ENCODE measurements at regions not wholly inside any gene's neighbourhood (a gene's known extent, or its start where the extent isn't known, plus 50 kb on each side); places are given as distances from the start of the nearest gene placed in this dataset.

DNA sequence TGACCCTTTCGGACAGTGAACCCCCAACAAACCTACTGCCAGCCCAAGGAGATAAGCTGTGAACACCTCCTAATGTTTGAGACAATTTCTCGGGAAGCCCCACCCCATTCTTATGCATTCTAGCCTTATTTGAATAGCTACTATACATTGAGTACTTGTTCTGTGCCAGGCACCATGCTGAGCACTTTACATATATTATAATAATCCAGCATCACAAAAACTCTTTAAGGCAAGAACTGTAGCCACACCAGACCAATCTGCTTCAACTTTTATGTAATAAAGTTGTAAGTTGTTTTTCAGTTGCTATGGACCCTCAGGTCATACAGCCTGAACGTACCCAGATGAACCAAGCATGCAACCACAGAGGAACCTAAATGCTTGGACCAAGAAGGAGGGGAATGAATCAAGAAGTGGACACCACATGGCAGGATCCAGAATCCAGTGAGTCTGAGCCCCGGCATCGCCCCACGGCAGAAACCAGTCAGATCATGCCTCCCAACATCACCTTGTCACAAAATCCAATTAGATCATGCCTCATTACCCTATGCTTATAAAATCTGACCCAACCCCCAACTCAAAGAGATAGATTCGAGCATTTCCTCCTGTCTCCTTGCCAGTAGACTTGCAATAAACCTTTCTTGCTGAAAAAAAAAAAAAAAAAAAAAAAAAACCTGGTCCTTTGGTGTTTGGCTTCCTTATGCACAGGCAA is 225.0 kb downstream of the QDPR start:
- H3K4me3 ChIP-seq (ENCODE audit: low read depth, low read length) = no peak overlapping the region
- TF ChIP-seq, protein P1, sequence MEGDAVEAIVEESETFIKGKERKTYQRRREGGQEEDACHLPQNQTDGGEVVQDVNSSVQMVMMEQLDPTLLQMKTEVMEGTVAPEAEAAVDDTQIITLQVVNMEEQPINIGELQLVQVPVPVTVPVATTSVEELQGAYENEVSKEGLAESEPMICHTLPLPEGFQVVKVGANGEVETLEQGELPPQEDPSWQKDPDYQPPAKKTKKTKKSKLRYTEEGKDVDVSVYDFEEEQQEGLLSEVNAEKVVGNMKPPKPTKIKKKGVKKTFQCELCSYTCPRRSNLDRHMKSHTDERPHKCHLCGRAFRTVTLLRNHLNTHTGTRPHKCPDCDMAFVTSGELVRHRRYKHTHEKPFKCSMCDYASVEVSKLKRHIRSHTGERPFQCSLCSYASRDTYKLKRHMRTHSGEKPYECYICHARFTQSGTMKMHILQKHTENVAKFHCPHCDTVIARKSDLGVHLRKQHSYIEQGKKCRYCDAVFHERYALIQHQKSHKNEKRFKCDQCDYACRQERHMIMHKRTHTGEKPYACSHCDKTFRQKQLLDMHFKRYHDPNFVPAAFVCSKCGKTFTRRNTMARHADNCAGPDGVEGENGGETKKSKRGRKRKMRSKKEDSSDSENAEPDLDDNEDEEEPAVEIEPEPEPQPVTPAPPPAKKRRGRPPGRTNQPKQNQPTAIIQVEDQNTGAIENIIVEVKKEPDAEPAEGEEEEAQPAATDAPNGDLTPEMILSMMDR (IDR thresholded peaks at IDR 0.05; ENCODE audit: low read depth, low read length) = no peak

DNA sequence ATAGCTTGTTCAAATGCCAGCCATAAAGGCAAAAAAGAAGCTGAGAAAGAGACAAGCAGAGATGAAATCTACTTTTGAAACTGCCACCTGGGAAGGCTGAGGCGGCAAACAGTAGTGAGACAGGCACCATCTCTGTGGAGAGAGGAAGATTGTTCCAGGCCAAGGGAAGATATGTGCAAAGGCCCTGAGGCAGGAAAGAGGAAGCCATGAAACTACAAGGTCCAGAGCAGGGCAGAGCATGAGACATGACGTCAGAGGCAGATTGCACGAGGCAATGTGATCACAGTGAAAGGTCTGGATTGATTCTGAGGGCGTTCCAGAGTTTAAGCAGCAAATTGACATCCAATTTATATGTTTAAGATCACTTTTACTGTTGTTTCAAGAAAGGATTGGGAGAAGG is 226.1 kb downstream of the QDPR start:
- TF ChIP-seq, protein P1 (IDR thresholded peaks at IDR 0.05; ENCODE audit: low read depth, low read length) = no peak
- no peak overlapping the region for H3K4me3 ChIP-seq (ENCODE audit: low read depth, low read length)

DNA sequence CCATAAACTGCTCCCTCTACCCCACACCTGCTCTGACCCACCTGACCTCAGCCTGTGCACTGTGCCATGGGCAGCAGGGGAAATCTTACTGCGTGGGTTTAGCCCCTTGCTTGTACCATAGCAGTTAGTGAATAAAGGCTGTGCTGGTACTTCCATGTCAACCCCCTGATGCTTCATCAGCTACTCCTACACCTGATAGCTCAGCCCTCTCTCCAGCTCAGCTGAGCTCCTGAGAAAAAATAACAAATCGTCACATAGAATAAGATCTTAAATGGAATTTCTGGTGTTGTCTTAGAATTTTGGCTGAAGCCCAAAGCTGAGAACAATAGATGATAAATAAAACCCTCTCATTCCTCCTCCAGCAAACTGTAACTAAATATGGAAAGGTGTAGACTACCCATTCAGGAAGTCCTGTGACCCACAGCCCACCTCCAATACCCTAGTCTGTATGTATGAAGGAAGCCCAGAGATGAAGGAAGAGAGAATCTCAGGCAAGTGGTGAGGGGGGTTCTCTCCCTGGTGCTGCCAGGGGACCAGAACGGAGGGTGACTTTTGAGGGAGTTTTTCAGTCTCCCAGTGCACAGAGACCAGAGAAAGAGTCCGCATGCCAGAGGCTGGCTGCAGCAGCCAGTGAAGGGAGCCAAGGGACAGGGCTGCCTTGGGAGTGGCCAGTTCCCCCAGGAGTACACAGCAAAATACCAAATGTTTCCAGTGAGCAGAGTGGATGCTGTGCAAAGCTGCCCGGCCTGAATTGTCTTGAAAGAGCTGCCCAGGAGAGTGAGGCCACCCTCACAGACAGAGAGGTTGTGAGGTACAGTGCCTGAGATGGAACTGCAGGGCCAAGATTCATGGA is 227.3 kb downstream of the QDPR start:
- TF ChIP-seq, protein P1 (IDR thresholded peaks at IDR 0.05; ENCODE audit: low read depth, low read length) = no peak
- H3K4me3 ChIP-seq (ENCODE audit: low read depth, low read length) = no peak overlapping the region

DNA sequence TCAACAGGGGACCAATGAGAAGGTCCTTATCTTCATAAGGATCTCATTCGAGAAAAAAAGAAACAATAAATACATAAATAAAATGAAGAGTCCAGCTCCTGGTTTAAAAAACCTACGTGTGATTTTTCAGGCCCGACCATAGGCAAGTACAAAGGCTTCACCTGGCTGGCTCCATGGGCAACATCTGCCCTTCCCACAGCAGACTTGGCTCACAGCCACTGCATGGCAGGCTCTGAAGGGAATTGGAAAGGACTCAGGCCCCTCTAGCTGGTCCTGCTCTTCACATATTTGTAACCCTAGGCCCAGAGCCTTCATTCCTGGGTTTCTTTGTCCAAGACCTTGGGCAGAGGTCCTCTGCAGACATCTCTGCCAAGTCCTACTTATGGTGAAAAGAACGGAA is 228.1 kb downstream of the QDPR start:
- H3K4me3 ChIP-seq (ENCODE audit: low read depth, low read length) = no peak overlapping the region
- TF ChIP-seq, protein P1 (IDR thresholded peaks at IDR 0.05; ENCODE audit: low read depth, low read length) = no peak

DNA sequence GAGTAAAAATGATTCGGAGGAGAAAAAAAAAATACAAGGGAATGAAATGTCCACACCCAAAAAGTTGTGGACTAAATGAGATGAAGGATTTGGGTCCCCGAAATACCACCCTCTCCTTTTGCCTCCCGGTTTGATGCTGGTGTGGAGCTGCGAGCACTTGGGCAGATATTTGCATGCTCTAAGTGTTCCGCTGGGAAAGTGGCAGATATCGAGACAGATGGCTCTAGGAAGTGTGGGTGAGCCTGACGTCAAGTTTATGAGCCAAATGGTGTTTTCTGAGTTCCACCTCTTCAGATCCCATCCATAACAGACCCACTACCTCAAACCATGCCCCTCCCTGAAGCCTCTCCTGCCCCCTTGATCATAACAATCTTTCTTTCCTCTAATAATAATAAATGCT is 228.6 kb downstream of the QDPR start:
- TF ChIP-seq, protein P1 (IDR thresholded peaks at IDR 0.05; ENCODE audit: low read depth, low read length) = no peak

GRCh38 chr4:17280261-17281018 is 231.4 kb downstream of the QDPR start:
- TF ChIP-seq, protein P1 (IDR thresholded peaks at IDR 0.05; ENCODE audit: low read depth, low read length) = no peak
- H3K4me3 ChIP-seq (ENCODE audit: low read depth, low read length) = no peak overlapping the region

More for the DNA sequence above, 228.6 kb downstream of the QDPR start:
- no peak overlapping the region for H3K4me3 ChIP-seq (ENCODE audit: low read depth, low read length)

Data from WI38 (cell line).